ENCODE measurements at regions not wholly inside any gene's neighbourhood (a gene's known extent, or its start where the extent isn't known, plus 50 kb on each side); places are given as distances from the start of the nearest gene placed in this dataset.
A peak's percentile ranks its signal among the peaks of the same experiment; 100 is the strongest.

- no peaks in the 10 kb centered on the region for H3K9me3 ChIP-seq (ENCODE audit: low read depth, low read length, poor library complexity, severe bottlenecking)
- H3K27ac ChIP-seq (ENCODE audit: low read depth, low read length, poor library complexity, severe bottlenecking): peak overlapping the region; percentile 68
- H3K36me3 ChIP-seq (ENCODE audit: insufficient read depth, low read length, poor library complexity, severe bottlenecking): no peaks in the 10 kb centered on the region
- intact Hi-C loops (cut with micrococcal nuclease; ENCODE audit: unreplicated experiment): no loop called here
- peak; percentile 41 for DNase-seq (ENCODE audit: low spot score)
- no peaks in the 10 kb centered on the region for H3K27me3 ChIP-seq (replicated peaks; ENCODE audit: insufficient read depth, low read depth, low read length, poor library complexity)
- no TSS peak for BruUV-seq (replicated peaks)
- CTCF ChIA-PET: interaction anchor here (0.7 kb wide), 1 partner anchor 592 kb away, joined by 3 read pairs; no protein-coding TSS in a partner anchor
- no peak overlapping the region for H3K4me3 ChIP-seq (ENCODE audit: low read depth, low read length, poor library complexity, severe bottlenecking)
- TF ChIP-seq EZH2 (IDR thresholded peaks at IDR 0.05; ENCODE audit: borderline replicate concordance, low read depth, low read length, poor library complexity, severe bottlenecking) (no peak), CTCF (conservative IDR thresholded peaks at IDR 0.05; ENCODE audit: low read depth, low read length) (no peak)
- POLR2A ChIA-PET (ENCODE audit: low non-redundant PET): no interaction called here
- peaks cover 17% of the 10 kb centered on the region for H3K4me1 ChIP-seq (ENCODE audit: insufficient read depth, low read length, poor library complexity, severe bottlenecking)
Measured at GRCh38 chr15:95733931-95734330, 596.6 kb upstream of the NR2F2 start.

DNA sequence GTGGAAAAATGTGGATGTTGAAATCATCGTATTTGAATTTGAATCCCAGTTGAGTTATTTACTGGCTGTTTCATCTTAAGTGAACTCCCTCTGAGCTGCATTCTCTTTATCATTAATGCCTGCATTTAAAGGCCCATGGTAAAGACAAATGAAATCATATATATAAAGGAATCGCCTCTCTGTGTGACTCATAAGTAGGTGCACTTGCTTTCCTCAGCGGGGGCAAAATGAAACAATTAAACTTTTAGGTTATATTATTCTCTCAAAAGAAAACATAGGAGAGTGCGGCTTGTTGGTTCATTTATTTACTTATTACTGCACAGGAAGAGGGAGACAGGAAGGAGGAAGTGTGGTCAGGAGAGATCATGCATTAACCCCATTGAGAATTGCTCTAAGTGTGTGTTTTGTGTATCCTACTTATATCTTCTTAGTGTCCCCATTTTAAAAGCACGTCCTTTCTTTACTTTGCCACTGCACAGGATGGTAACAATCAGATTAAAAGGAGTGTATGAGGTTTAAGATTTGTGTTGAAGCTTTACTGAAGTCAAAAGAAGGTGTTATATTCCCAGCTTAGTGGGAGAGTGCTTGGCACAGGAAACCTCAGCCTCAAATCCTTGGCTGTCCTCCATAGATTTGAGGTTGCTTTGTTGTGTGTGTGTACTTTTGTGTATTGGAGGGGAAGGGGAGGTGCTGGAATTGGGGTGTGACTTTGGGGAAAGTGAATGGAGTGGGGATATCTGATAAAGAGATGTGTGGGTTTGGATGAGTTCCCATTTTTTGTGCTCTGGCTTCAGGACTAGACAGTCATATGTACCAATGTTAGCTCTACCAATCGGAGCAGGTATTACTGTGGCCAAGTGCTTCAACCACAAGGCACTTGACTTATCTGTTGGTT is 595.8 kb upstream of the NR2F2 start:
- H3K27me3 ChIP-seq (replicated peaks; ENCODE audit: insufficient read depth, low read depth, low read length, poor library complexity): no peaks in the 10 kb centered on the region
- BruUV-seq (replicated peaks): no TSS peak
- H3K4me1 ChIP-seq (ENCODE audit: insufficient read depth, low read length, poor library complexity, severe bottlenecking): peaks cover 17% of the 10 kb centered on the region
- ChIA-PET CTCF (no interaction called here), POLR2A (ENCODE audit: low non-redundant PET) (no interaction called here)
- H3K4me3 ChIP-seq (ENCODE audit: low read depth, low read length, poor library complexity, severe bottlenecking): no peak overlapping the region
- no peaks in the 10 kb centered on the region for H3K36me3 ChIP-seq (ENCODE audit: insufficient read depth, low read length, poor library complexity, severe bottlenecking)
- intact Hi-C loops (cut with micrococcal nuclease; ENCODE audit: unreplicated experiment): no loop called here
- no peak for TF ChIP-seq CTCF (conservative IDR thresholded peaks at IDR 0.05; ENCODE audit: low read depth, low read length)
- TF ChIP-seq EZH2 (IDR thresholded peaks at IDR 0.05; ENCODE audit: borderline replicate concordance, low read depth, low read length, poor library complexity, severe bottlenecking): no peak
- peak overlapping the region; percentile 68 for H3K27ac ChIP-seq (ENCODE audit: low read depth, low read length, poor library complexity, severe bottlenecking)
- DNase-seq (ENCODE audit: low spot score): peak; percentile 83
- H3K9me3 ChIP-seq (ENCODE audit: low read depth, low read length, poor library complexity, severe bottlenecking): no peaks in the 10 kb centered on the region

DNA sequence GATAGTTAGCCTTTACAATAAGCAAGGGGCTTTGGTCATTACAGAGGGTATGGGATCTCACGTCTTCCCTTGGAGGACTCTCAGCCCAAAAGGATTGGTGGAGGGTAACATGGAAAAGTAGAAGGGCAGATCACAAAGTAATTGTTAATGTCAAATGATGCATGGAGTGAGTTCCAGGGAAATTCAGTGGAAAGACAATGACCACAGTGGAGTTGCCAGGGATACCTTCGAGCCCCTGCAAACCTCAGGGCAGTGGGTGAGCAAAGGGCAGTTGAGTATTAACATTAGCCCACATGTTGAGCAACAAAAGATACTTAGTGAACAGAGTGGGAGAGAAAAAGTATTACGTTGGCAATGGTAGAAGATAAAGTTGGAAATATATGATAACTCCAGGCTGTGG is 593.4 kb upstream of the NR2F2 start:
- Histone ChIP-seq H3K27ac (ENCODE audit: low read depth, low read length, poor library complexity, severe bottlenecking) (no peak overlapping the region), H3K36me3 (ENCODE audit: insufficient read depth, low read length, poor library complexity, severe bottlenecking) (no peaks in the 10 kb centered on the region), H3K27me3 (replicated peaks; ENCODE audit: insufficient read depth, low read depth, low read length, poor library complexity) (no peaks in the 10 kb centered on the region), H3K4me3 (ENCODE audit: low read depth, low read length, poor library complexity, severe bottlenecking) (no peak overlapping the region), H3K9me3 (ENCODE audit: low read depth, low read length, poor library complexity, severe bottlenecking) (no peaks in the 10 kb centered on the region), H3K4me1 (ENCODE audit: insufficient read depth, low read length, poor library complexity, severe bottlenecking) (peaks cover 17% of the 10 kb centered on the region)
- BruUV-seq (replicated peaks): no TSS peak
- TF ChIP-seq EZH2 (IDR thresholded peaks at IDR 0.05; ENCODE audit: borderline replicate concordance, low read depth, low read length, poor library complexity, severe bottlenecking) (no peak), CTCF (conservative IDR thresholded peaks at IDR 0.05; ENCODE audit: low read depth, low read length) (no peak)
- DNase-seq (ENCODE audit: low spot score): no peak
- CTCF ChIA-PET: no interaction called here
- POLR2A ChIA-PET (ENCODE audit: low non-redundant PET): no interaction called here
- intact Hi-C loops (cut with micrococcal nuclease; ENCODE audit: unreplicated experiment): no loop called here
